SK-N-SH (cell line): ENCODE measurements at regions not wholly inside any gene's neighbourhood (a gene's known extent, or its start where the extent isn't known, plus 50 kb on each side); places are given as distances from the start of the nearest gene placed in this dataset.

Source experiments
- FOXM1 ChIP-seq: IDR thresholded peaks from 2 replicates; pipeline ENCODE4 v1.4.0; 2012; ENCODE audit warnings: low read depth, mild to moderate bottlenecking
- TAF1 ChIP-seq: IDR thresholded peaks from 2 replicates; pipeline ENCODE4 v1.6.1; 2012; ENCODE audit warnings: low read depth, mild to moderate bottlenecking, low read length, moderate library complexity, borderline replicate concordance
- YY1 ChIP-seq: IDR thresholded peaks from 2 replicates; pipeline ENCODE4 v1.4.0; 2012; ENCODE audit warnings: low read depth, mild to moderate bottlenecking

DNA sequence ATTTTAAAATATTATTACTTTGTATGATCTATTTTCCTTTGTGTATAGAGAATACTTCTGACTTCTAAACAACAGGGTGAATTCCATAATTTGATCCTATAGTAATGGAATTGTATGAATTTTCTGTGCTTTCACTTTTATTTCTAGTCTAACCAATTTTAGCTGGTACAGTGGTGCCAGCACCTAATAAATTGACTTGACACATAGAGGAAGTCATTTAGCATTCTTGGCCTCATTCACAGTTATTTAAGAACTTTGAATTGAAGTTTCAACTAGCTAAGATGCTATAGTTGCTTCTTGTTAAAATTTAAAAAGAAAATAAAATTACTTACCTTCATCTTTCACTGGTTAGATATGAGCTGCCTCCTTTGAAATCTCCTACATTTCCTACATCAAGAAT, 220.4 kb downstream of the CPS1 start:
- TF ChIP-seq TAF1 (no peak), FOXM1 (no peak), YY1 (no peak)
